Ramos (cell line): ENCODE measurements at regions not wholly inside any gene's neighbourhood (a gene's known extent, or its start where the extent isn't known, plus 50 kb on each side); places are given as distances from the start of the nearest gene placed in this dataset.
"Not testable (repeated sequence)": the region's sequence is repeated elsewhere in the genome, so short reads cannot be mapped to it uniquely, and the experiment has no call there.

Experiments
- in situ Hi-C: fragments of 300-500 bp; cut with MboI; formaldehyde crosslinking; loops from one replicate; pipeline ENCODE4 v1.14.3; 2022; ENCODE audit warnings: low sequenced_read_pairs; ENCODE audit not compliant: unreplicated experiment

- in situ Hi-C loops: no loop called here
Measured at GRCh38 chr9:22170556-22170955, 161.5 kb upstream of the CDKN2B start.

GRCh38 chr9:22170990-22171670 lies 162.0 kb upstream of the CDKN2B start:
- in situ Hi-C loops: no loop called here

- in situ Hi-C loops: no loop called here
Measured at GRCh38 chr9:22171691-22172090, 162.6 kb upstream of the CDKN2B start.

- in situ Hi-C loops: no loop called here
Measured at GRCh38 chr9:22173908-22174307, 164.8 kb upstream of the CDKN2B start.

- in situ Hi-C loops: no loop called here
Measured at GRCh38 chr9:22175972-22176545, 167.0 kb upstream of the CDKN2B start.

- in situ Hi-C loops: not testable (repeated sequence)
Measured at GRCh38 chr9:22181021-22181420, 171.9 kb upstream of the CDKN2B start.

GRCh38 chr9:22189471-22189870 lies 180.4 kb upstream of the CDKN2B start:
- in situ Hi-C loops: no loop called here

- in situ Hi-C loops: not testable (repeated sequence)
Measured at GRCh38 chr9:22197000-22197399, 187.9 kb upstream of the CDKN2B start.

GRCh38 chr9:22198681-22199080 lies 189.6 kb upstream of the CDKN2B start:
- in situ Hi-C loops: no loop called here

- in situ Hi-C loops: no loop called here
Measured at GRCh38 chr9:22201256-22201655, 192.2 kb upstream of the CDKN2B start.

GRCh38 chr9:22203371-22204138 lies 194.4 kb upstream of the CDKN2B start:
- in situ Hi-C loops: no loop called here

- in situ Hi-C loops: no loop called here
Measured at GRCh38 chr9:22204240-22204639, 195.1 kb upstream of the CDKN2B start.

GRCh38 chr9:22206833-22207232 lies 197.7 kb upstream of the CDKN2B start:
- in situ Hi-C loops: no loop called here

- in situ Hi-C loops: no loop called here
Measured at GRCh38 chr9:22208846-22209585, 199.9 kb upstream of the CDKN2B start.

- in situ Hi-C loops: no loop called here
Measured at GRCh38 chr9:22210262-22210661, 201.2 kb upstream of the CDKN2B start.

- in situ Hi-C loops: no loop called here
Measured at GRCh38 chr9:22210936-22211335, 201.8 kb upstream of the CDKN2B start.

- in situ Hi-C loops: no loop called here
Measured at GRCh38 chr9:22211588-22212360, 202.7 kb upstream of the CDKN2B start.

GRCh38 chr9:22214021-22214420 lies 204.9 kb upstream of the CDKN2B start:
- in situ Hi-C loops: no loop called here

GRCh38 chr9:22214497-22215031 lies 205.5 kb upstream of the CDKN2B start:
- in situ Hi-C loops: no loop called here

GRCh38 chr9:22215521-22215920 lies 206.4 kb upstream of the CDKN2B start:
- in situ Hi-C loops: no loop called here
